ENCODE measurements at regions not wholly inside any gene's neighbourhood (a gene's known extent, or its start where the extent isn't known, plus 50 kb on each side); places are given as distances from the start of the nearest gene placed in this dataset.
"Not testable (repeated sequence)": the region's sequence is repeated elsewhere in the genome, so short reads cannot be mapped to it uniquely, and the experiment has no call there.

- Mint-ChIP-seq H3K36me3 (ENCODE audit: low read depth) (no peaks in the 10 kb centered on the region), H3K9me3 (no peaks in the 10 kb centered on the region), H3K4me3 (no peak overlapping the region), H3K4me1 (ENCODE audit: low read depth) (peaks cover 46% of the 10 kb centered on the region), H3K27ac (no peak overlapping the region), H3K27me3 (no peaks in the 10 kb centered on the region)
- no peak for DNase-seq
These were observed 983.6 kb downstream of the VRK1 start for GRCh38 chr14:97780804-97781203.

DNA sequence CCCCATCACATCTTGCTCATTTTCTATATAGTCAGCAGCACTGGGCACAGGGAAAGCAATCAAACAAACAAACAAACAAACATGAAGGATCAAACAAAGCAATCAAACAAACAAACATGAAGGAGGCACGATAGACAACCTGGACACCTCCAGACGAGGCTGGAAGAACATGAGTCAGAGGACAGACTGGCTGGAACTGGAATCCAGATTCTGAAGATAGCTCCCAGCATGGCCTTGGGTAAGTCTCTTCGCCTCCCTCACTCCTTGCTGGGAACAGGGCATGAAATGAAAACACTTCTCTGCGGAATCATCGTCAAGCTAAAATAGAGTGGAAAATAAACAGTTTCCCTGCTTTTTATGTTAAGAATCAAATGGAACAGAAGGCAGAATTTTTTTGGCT, 984.8 kb downstream of the VRK1 start:
- H3K36me3 Mint-ChIP-seq (ENCODE audit: low read depth): no peaks in the 10 kb centered on the region
- H3K27ac Mint-ChIP-seq: no peak overlapping the region
- DNase-seq: no peak
- H3K27me3 Mint-ChIP-seq: no peaks in the 10 kb centered on the region
- no peak overlapping the region for H3K4me3 Mint-ChIP-seq
- H3K4me1 Mint-ChIP-seq (ENCODE audit: low read depth): peaks cover 44% of the 10 kb centered on the region
- H3K9me3 Mint-ChIP-seq: no peaks in the 10 kb centered on the region

GRCh38 chr14:97782871-97783414, 985.8 kb downstream of the VRK1 start:
- no peak overlapping the region for H3K27ac Mint-ChIP-seq
- no peaks in the 10 kb centered on the region for H3K27me3 Mint-ChIP-seq
- H3K4me1 Mint-ChIP-seq (ENCODE audit: low read depth): peaks cover 34% of the 10 kb centered on the region
- H3K4me3 Mint-ChIP-seq: no peak overlapping the region
- DNase-seq: no peak
- H3K36me3 Mint-ChIP-seq (ENCODE audit: low read depth): no peaks in the 10 kb centered on the region
- no peaks in the 10 kb centered on the region for H3K9me3 Mint-ChIP-seq

DNA sequence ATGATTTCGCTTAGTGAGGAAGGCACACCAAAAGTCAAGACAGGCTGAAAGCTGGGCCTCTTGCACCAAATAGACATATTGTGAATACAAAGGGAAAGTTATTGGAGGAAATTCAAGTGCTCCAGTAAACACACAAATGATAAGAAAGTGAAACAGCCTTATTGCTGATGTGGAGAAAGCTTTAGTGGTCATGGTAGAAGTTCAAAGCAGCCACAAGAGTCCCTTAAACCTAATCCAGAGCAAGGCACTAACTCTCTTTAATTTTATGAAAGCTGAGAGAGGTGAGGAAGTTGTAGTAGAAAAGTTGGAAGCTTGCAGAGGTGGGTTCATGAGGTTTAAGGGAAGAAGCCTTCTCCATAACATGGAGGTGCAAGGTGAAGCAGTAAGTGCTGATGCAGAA, 988.3 kb downstream of the VRK1 start:
- no peaks in the 10 kb centered on the region for H3K36me3 Mint-ChIP-seq (ENCODE audit: low read depth)
- no peak for DNase-seq
- peaks cover 33% of the 10 kb centered on the region for H3K4me1 Mint-ChIP-seq (ENCODE audit: low read depth)
- no peak overlapping the region for H3K4me3 Mint-ChIP-seq
- no peaks in the 10 kb centered on the region for H3K27me3 Mint-ChIP-seq
- H3K9me3 Mint-ChIP-seq: no peaks in the 10 kb centered on the region
- H3K27ac Mint-ChIP-seq: no peak overlapping the region

- Mint-ChIP-seq H3K4me3 (no peak overlapping the region), H3K36me3 (ENCODE audit: low read depth) (no peaks in the 10 kb centered on the region), H3K27me3 (no peaks in the 10 kb centered on the region), H3K4me1 (ENCODE audit: low read depth) (peaks cover 32% of the 10 kb centered on the region), H3K9me3 (no peaks in the 10 kb centered on the region), H3K27ac (no peak overlapping the region)
- DNase-seq: no peak
These were observed 991.2 kb downstream of the VRK1 start for GRCh38 chr14:97788364-97788763.

DNA sequence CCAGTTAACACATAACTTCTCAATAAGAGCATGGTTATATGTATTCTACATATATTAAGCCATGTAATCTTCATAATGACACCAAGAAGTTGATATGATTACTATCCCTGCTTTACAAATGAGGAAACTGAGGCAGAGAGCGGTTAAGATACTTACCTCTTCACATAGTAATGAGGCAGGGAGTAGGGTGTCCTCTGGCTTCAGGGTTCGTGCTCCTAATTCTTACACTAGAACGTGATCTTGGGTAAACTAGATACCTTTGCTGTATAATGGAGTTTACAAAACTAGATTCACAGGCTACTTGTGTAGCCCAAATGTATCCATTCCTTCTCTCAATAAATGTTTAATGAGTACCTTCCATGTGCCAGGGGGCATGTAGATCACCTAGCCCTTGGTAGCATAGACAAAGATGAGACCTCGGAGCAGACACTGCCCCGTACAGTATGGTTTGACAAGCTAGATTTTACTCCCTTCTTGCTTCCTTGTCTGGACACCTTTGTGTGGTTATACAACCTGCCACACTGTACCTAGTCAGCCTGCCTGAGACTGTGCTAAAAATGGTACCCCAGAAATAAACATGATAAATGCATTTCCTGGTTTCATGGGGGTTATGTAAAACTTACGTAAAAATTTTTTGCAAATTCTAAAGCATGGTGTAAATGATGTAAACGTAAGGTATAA, 991.8 kb downstream of the VRK1 start:
- Mint-ChIP-seq H3K4me3 (no peak overlapping the region), H3K4me1 (ENCODE audit: low read depth) (peaks cover 28% of the 10 kb centered on the region), H3K36me3 (ENCODE audit: low read depth) (no peaks in the 10 kb centered on the region), H3K27ac (no peak overlapping the region), H3K9me3 (no peaks in the 10 kb centered on the region), H3K27me3 (no peaks in the 10 kb centered on the region)
- no peak for DNase-seq

GRCh38 chr14:97791072-97791471, 993.9 kb downstream of the VRK1 start:
- no peaks in the 10 kb centered on the region for H3K27me3 Mint-ChIP-seq
- no peak overlapping the region for H3K27ac Mint-ChIP-seq
- H3K36me3 Mint-ChIP-seq (ENCODE audit: low read depth): no peaks in the 10 kb centered on the region
- H3K4me3 Mint-ChIP-seq: no peak overlapping the region
- H3K9me3 Mint-ChIP-seq: no peaks in the 10 kb centered on the region
- DNase-seq: no peak
- H3K4me1 Mint-ChIP-seq (ENCODE audit: low read depth): peaks cover 11% of the 10 kb centered on the region

- H3K27me3 Mint-ChIP-seq: no peaks in the 10 kb centered on the region
- H3K4me1 Mint-ChIP-seq (ENCODE audit: low read depth): peaks cover 8% of the 10 kb centered on the region
- H3K36me3 Mint-ChIP-seq (ENCODE audit: low read depth): no peaks in the 10 kb centered on the region
- no peak overlapping the region for H3K4me3 Mint-ChIP-seq
- no peak for DNase-seq
- no peak overlapping the region for H3K27ac Mint-ChIP-seq
- no peaks in the 10 kb centered on the region for H3K9me3 Mint-ChIP-seq
These were observed 994.7 kb downstream of the VRK1 start for GRCh38 chr14:97791906-97792305.

DNA sequence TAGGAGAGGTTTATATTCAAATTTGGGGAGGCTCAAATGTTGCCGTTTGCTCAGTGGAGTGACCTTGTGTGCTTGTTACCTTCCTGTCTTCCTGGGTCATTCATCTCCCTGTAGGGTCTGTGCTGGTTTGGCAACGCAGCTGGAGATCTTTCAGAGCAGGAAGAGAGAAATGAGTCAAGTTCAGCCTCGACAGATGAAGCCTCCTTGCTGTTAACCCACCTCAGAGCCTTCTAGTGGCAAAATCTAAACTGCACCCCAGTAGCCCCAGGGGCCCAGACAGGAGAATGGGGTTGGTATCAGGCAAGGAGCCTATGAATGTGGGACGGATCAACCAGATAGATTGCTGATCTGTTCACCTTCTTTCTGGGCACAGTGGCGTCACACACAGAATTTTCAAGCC, 999.3 kb downstream of the VRK1 start:
- DNase-seq: no peak
- H3K27ac Mint-ChIP-seq: no peak overlapping the region
- peaks cover 8% of the 10 kb centered on the region for H3K4me1 Mint-ChIP-seq (ENCODE audit: low read depth)
- H3K27me3 Mint-ChIP-seq: no peaks in the 10 kb centered on the region
- H3K9me3 Mint-ChIP-seq: no peaks in the 10 kb centered on the region
- no peaks in the 10 kb centered on the region for H3K36me3 Mint-ChIP-seq (ENCODE audit: low read depth)
- H3K4me3 Mint-ChIP-seq: no peak overlapping the region

- H3K4me1 Mint-ChIP-seq (ENCODE audit: low read depth): peaks cover 8% of the 10 kb centered on the region
- H3K27ac Mint-ChIP-seq: no peak overlapping the region
- DNase-seq: no peak
- no peaks in the 10 kb centered on the region for H3K36me3 Mint-ChIP-seq (ENCODE audit: low read depth)
- no peaks in the 10 kb centered on the region for H3K27me3 Mint-ChIP-seq
- H3K9me3 Mint-ChIP-seq: no peaks in the 10 kb centered on the region
- no peak overlapping the region for H3K4me3 Mint-ChIP-seq
These were observed 1001.0 kb downstream of the VRK1 start for GRCh38 chr14:97798176-97798575.

DNA sequence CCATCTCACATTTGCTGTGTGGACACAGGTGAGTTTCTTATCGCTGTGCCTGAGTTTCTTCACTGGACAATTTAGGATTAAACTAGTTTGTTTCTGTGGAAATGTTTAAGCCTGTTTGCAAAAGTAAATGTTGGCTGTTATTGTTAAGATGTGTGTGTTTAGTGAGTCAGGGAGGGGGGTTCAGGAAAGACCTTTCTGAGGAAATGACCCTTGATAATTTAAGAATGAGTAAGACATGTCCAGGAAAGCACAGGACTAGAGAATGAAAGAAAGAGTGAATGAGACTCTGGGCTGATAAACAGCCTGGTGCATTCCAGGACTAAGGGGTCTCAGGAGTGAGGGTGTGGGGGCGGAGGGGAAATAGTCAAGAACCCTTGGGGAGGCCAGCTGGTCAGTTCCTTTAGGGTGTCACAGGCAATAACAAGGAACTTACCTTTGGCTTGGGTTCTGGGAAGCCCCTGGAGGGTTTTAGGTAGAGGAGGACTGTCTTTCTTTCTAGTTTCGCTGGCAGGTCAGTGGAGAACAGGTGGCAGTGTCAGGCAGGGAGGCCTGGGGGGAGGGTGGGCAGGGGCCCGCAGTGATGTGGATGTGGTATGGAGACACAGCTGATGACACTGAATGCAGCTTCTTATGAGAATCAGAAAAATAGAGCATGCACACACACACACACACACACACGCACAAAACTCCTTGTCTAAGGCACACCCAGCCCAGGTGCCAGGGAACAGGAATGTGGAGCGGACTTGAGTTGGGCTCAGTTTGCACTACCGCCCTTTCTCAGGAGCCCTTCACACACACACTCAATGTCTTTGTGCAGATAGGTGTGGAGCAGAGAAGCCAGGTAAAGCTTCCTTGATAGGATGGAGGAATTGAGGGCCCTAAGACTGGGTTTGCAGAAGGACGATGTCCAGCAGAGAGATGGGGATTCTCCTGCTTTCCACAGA, 1005.5 kb downstream of the VRK1 start:
- no peak for DNase-seq
- H3K4me3 Mint-ChIP-seq: no peak overlapping the region
- no peak overlapping the region for H3K27ac Mint-ChIP-seq
- peaks cover 8% of the 10 kb centered on the region for H3K4me1 Mint-ChIP-seq (ENCODE audit: low read depth)
- no peaks in the 10 kb centered on the region for H3K9me3 Mint-ChIP-seq
- H3K27me3 Mint-ChIP-seq: no peaks in the 10 kb centered on the region
- H3K36me3 Mint-ChIP-seq (ENCODE audit: low read depth): no peaks in the 10 kb centered on the region

DNA sequence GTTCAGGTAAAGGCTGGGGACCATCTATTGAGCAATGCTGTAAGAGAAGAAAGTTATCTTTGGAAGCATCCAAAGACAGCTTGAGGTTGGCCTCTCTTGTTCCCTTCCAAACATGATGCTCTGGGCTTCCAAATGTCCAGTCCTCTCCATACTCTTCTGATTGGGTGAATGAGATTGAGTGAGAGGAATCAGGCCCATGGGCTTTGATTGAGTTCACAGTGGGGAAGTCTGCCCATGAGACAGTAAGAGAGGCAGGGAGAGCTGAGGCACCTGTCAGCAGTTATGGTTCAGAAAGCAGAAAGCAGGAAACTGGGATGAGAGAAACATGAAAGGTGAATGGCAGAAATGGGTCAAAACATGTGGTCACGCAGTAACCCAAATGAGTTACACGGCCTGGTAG, 1006.9 kb downstream of the VRK1 start:
- Mint-ChIP-seq H3K27ac (no peak overlapping the region), H3K27me3 (no peaks in the 10 kb centered on the region), H3K9me3 (no peaks in the 10 kb centered on the region), H3K4me3 (no peak overlapping the region), H3K4me1 (ENCODE audit: low read depth) (no peaks in the 10 kb centered on the region), H3K36me3 (ENCODE audit: low read depth) (no peaks in the 10 kb centered on the region)
- no peak for DNase-seq

DNA sequence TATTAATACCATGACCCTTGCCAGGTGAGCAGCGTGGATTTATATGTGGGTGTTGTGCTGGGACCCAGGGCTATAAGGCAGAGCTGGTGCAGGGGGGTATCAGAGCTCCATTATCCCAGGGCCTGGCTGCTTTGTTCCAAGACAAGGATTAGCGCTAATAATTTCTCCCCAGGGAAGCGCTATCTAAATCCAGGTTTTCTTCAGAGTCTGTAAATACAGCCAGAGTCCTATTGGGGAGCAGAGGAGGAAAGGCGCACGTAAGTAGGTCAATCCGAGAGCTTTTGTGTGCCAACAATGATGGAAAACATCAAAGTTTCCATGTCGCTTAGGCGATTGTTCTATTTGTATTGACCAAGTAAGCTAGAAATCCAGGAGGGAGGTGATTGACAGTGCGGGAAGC, 1009.7 kb downstream of the VRK1 start:
- H3K4me3 Mint-ChIP-seq: no peak overlapping the region
- H3K27ac Mint-ChIP-seq: no peak overlapping the region
- no peak for DNase-seq
- H3K4me1 Mint-ChIP-seq (ENCODE audit: low read depth): no peaks in the 10 kb centered on the region
- no peaks in the 10 kb centered on the region for H3K27me3 Mint-ChIP-seq
- no peaks in the 10 kb centered on the region for H3K36me3 Mint-ChIP-seq (ENCODE audit: low read depth)
- H3K9me3 Mint-ChIP-seq: no peaks in the 10 kb centered on the region

GRCh38 chr14:97808541-97808940, 1011.4 kb downstream of the VRK1 start:
- H3K27ac Mint-ChIP-seq; H3K9me3 Mint-ChIP-seq; H3K36me3 Mint-ChIP-seq (ENCODE audit: low read depth); H3K27me3 Mint-ChIP-seq; H3K4me1 Mint-ChIP-seq (ENCODE audit: low read depth); DNase-seq; H3K4me3 Mint-ChIP-seq: not testable (repeated sequence)

- H3K27ac Mint-ChIP-seq: no peak overlapping the region
- no peaks in the 10 kb centered on the region for H3K9me3 Mint-ChIP-seq
- no peaks in the 10 kb centered on the region for H3K4me1 Mint-ChIP-seq (ENCODE audit: low read depth)
- no peaks in the 10 kb centered on the region for H3K36me3 Mint-ChIP-seq (ENCODE audit: low read depth)
- DNase-seq: no peak
- no peaks in the 10 kb centered on the region for H3K27me3 Mint-ChIP-seq
- H3K4me3 Mint-ChIP-seq: no peak overlapping the region
These were observed 1016.4 kb downstream of the VRK1 start for GRCh38 chr14:97813556-97813955.
